ENCODE measurements at regions not wholly inside any gene's neighbourhood (a gene's known extent, or its start where the extent isn't known, plus 50 kb on each side); places are given as distances from the start of the nearest gene placed in this dataset.

GRCh38 chr4:62439051-62439450 lies 1238.9 kb downstream of the ADGRL3 start:
- no peak for TF ChIP-seq CTCF (IDR thresholded peaks at IDR 0.05)
- TF ChIP-seq POLR2AphosphoS5 (IDR thresholded peaks at IDR 0.05; ENCODE audit: insufficient read depth in 1 of 2, low read depth in 1 of 2) = no peak
- no peak for TF ChIP-seq POLR2A (IDR thresholded peaks at IDR 0.05)
